OCI-LY3 (cell line): ENCODE measurements at regions not wholly inside any gene's neighbourhood (a gene's known extent, or its start where the extent isn't known, plus 50 kb on each side); places are given as distances from the start of the nearest gene placed in this dataset.

Experiments
- EZH2phosphoT487 ChIP-seq: fragments of 200-600 bp; shearing (Covaris generic); IDR thresholded peaks from 2 replicates; pipeline ENCODE4 v1.6.1; 2018; ENCODE audit warnings: antibody characterized with exemption, mixed run types, low read depth
- TF ChIP-seq, protein P1 (sequence below): fragments of 200-600, 300-600 bp; sonication (generic); IDR thresholded peaks from 2 replicates; pipeline ENCODE4 v1.5.1; 2014; ENCODE audit warnings: antibody characterized with exemption, low read length, low read depth

- TF ChIP-seq, protein P1, sequence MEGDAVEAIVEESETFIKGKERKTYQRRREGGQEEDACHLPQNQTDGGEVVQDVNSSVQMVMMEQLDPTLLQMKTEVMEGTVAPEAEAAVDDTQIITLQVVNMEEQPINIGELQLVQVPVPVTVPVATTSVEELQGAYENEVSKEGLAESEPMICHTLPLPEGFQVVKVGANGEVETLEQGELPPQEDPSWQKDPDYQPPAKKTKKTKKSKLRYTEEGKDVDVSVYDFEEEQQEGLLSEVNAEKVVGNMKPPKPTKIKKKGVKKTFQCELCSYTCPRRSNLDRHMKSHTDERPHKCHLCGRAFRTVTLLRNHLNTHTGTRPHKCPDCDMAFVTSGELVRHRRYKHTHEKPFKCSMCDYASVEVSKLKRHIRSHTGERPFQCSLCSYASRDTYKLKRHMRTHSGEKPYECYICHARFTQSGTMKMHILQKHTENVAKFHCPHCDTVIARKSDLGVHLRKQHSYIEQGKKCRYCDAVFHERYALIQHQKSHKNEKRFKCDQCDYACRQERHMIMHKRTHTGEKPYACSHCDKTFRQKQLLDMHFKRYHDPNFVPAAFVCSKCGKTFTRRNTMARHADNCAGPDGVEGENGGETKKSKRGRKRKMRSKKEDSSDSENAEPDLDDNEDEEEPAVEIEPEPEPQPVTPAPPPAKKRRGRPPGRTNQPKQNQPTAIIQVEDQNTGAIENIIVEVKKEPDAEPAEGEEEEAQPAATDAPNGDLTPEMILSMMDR, result no peak
- no peak for TF ChIP-seq EZH2phosphoT487
Measured at GRCh38 chr4:104032896-104033295, 313.1 kb upstream of the TACR3 start.
